Endodermal cell (in vitro differentiated cells): ENCODE measurements at regions not wholly inside any gene's neighbourhood (a gene's known extent, or its start where the extent isn't known, plus 50 kb on each side); places are given as distances from the start of the nearest gene placed in this dataset.

ENCODE experiments used
- DNase-seq: peaks from one replicate; pipeline ENCODE4 v3.0.0-alpha.2; 2017
- H3K27ac ChIP-seq: 2 replicates; pipeline ENCODE4 v1.5.1; 2013; ENCODE audit warnings: mild to moderate bottlenecking, low read depth, low read length, moderate library complexity
- H3K27me3 ChIP-seq: 2 replicates; pipeline ENCODE4 v1.6.1; 2013; ENCODE audit warnings: mild to moderate bottlenecking, low read length, moderate library complexity; ENCODE audit not compliant: insufficient read depth, control insufficient read depth, poor library complexity, severe bottlenecking
- H3K36me3 ChIP-seq: 2 replicates; pipeline ENCODE4 v1.7.0; 2013; ENCODE audit warnings: mild to moderate bottlenecking, low read length, moderate library complexity; ENCODE audit not compliant: control insufficient read depth, insufficient read depth
- H3K4me1 ChIP-seq: one replicate; pipeline ENCODE4 v1.7.0; 2013; ENCODE audit warnings: low read length; ENCODE audit not compliant: control insufficient read depth, insufficient read depth
- H3K4me3 ChIP-seq: 2 replicates; pipeline ENCODE4 v1.5.1; 2013; ENCODE audit warnings: mild to moderate bottlenecking, low read length, moderate library complexity
- H3K9ac ChIP-seq: 2 replicates; pipeline ENCODE4 v1.6.1; 2013; ENCODE audit warnings: mild to moderate bottlenecking, low read length, moderate library complexity; ENCODE audit not compliant: poor library complexity, severe bottlenecking; ENCODE audit errors: extremely low read depth
- H3K9me3 ChIP-seq: 2 replicates; pipeline ENCODE4 v1.6.1; 2013; ENCODE audit warnings: mild to moderate bottlenecking, low read length, moderate library complexity; ENCODE audit not compliant: control insufficient read depth
- H3K27ac Mint-ChIP-seq: 2 replicates; pipeline ENCODE4 v1.8.0; 2020; ENCODE audit warnings: mixed read lengths
- H3K27me3 Mint-ChIP-seq: 2 replicates; pipeline ENCODE4 v1.8.0; 2021; ENCODE audit warnings: mild to moderate bottlenecking, mixed read lengths; ENCODE audit not compliant: insufficient read depth
- H3K36me3 Mint-ChIP-seq: 2 replicates; pipeline ENCODE4 v1.8.0; 2020; ENCODE audit warnings: low read depth, mixed read lengths
- H3K4me1 Mint-ChIP-seq: 2 replicates; pipeline ENCODE4 v1.8.0; 2020; ENCODE audit warnings: mixed read lengths
- H3K4me3 Mint-ChIP-seq: 2 replicates; pipeline ENCODE4 v1.8.0; 2020; ENCODE audit warnings: mild to moderate bottlenecking, moderate library complexity, mixed read lengths
- H3K9me3 Mint-ChIP-seq: 2 replicates; pipeline ENCODE4 v1.8.0; 2020; ENCODE audit warnings: mild to moderate bottlenecking, mixed read lengths
- WGBS, 2 experiments: methylation state at CpG; one replicate each; pipeline versions ENCODE4 v1.1.5 to v1.1.7; 2013; ENCODE audit warnings: missing lambda C conversion rate in 2 of 2, mixed read lengths in 1 of 2; ENCODE audit not compliant: insufficient coverage in 1 of 2, insufficient read length in 1 of 2; 5-methylcytosine and 5-hydroxymethylcytosine counted together
- TF ChIP-seq, protein P1 (sequence below): fragments of 200-600 bp; sonication (generic); conservative IDR thresholded peaks from 2 replicates; pipeline ENCODE4 v1.5.0; 2021; ENCODE audit warnings: antibody characterized with exemption, mild to moderate bottlenecking

DNA sequence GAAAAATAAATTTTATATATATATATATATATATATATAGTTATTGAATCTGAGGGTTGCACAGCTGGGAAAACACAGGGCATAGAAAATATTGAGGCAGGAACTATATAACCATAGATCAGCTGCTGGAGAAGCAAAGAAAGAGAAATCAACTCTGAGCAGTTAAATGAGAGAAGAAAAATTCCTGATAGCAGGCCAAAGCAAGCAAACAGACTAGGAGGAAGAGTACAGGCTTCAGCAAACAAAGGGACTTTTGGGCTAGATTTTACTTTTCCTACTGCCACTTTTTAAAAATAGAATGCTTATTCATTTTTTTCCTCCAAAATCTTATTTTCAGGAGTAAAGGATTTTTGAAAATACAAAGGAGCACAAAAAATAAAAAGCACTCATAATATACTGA lies 216.0 kb upstream of the PRKD1 start:
- Histone ChIP-seq H3K27me3 (no peaks in the 10 kb centered on the region), H3K9ac (no peak overlapping the region), H3K4me1 (no peaks in the 10 kb centered on the region), H3K4me3 (no peak overlapping the region), H3K27ac (no peak overlapping the region), H3K36me3 (no peaks in the 10 kb centered on the region), H3K9me3 (peaks cover 31% of the 10 kb centered on the region)
- Mint-ChIP-seq H3K36me3 (peaks cover 3% of the 10 kb centered on the region), H3K27me3 (peaks cover 4% of the 10 kb centered on the region), H3K9me3 (peaks cover 23% of the 10 kb centered on the region), H3K4me1 (peaks cover 3% of the 10 kb centered on the region), H3K27ac (no peak overlapping the region), H3K4me3 (no peak overlapping the region)
- TF ChIP-seq, protein P1, sequence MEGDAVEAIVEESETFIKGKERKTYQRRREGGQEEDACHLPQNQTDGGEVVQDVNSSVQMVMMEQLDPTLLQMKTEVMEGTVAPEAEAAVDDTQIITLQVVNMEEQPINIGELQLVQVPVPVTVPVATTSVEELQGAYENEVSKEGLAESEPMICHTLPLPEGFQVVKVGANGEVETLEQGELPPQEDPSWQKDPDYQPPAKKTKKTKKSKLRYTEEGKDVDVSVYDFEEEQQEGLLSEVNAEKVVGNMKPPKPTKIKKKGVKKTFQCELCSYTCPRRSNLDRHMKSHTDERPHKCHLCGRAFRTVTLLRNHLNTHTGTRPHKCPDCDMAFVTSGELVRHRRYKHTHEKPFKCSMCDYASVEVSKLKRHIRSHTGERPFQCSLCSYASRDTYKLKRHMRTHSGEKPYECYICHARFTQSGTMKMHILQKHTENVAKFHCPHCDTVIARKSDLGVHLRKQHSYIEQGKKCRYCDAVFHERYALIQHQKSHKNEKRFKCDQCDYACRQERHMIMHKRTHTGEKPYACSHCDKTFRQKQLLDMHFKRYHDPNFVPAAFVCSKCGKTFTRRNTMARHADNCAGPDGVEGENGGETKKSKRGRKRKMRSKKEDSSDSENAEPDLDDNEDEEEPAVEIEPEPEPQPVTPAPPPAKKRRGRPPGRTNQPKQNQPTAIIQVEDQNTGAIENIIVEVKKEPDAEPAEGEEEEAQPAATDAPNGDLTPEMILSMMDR = no peak
- no peak for DNase-seq

DNA sequence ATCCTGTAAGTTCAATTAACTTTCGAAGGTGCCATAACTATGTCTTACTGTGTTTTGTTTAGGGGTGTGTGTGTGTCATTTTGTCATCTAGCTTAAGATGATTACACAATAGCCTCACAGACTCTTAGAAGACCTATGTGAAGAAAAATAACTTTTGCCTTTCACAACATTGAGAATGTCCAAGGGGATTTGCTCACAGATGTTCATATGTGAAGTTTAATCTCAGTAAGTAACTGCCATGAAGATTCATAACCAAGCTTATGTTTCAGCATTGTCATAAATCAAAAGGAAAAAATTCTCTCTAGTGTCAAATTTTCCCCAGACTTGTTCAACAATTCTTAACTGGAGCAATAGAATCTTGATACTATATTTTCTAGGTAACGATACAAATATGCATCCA lies 226.1 kb upstream of the PRKD1 start:
- peaks cover 11% of the 10 kb centered on the region for H3K27me3 Mint-ChIP-seq
- Histone ChIP-seq H3K4me3 (no peak overlapping the region), H3K36me3 (no peaks in the 10 kb centered on the region), H3K27ac (no peak overlapping the region), H3K9ac (no peak overlapping the region), H3K4me1 (peaks cover 2% of the 10 kb centered on the region), H3K27me3 (no peaks in the 10 kb centered on the region), H3K9me3 (no peaks in the 10 kb centered on the region)
- H3K36me3 Mint-ChIP-seq = no peaks in the 10 kb centered on the region
- peaks cover 18% of the 10 kb centered on the region for H3K4me1 Mint-ChIP-seq
- H3K4me3 Mint-ChIP-seq = no peak overlapping the region
- peaks cover 2% of the 10 kb centered on the region for H3K9me3 Mint-ChIP-seq
- TF ChIP-seq, protein P1 = no peak
- DNase-seq = no peak
- no peak overlapping the region for H3K27ac Mint-ChIP-seq
- WGBS, 2 experiments = 94% methylated on average over 1 of the region's 2 CpGs; no CpG with 5 or more reads in 1 of the 2 experiments

- no peak overlapping the region for H3K4me3 Mint-ChIP-seq
- H3K36me3 ChIP-seq = no peaks in the 10 kb centered on the region
- peaks cover 2% of the 10 kb centered on the region for H3K4me1 ChIP-seq
- DNase-seq = no peak
- no peak overlapping the region for H3K27ac ChIP-seq
- no peak overlapping the region for H3K9ac ChIP-seq
- H3K9me3 Mint-ChIP-seq = no peaks in the 10 kb centered on the region
- peaks cover 11% of the 10 kb centered on the region for H3K27me3 Mint-ChIP-seq
- H3K27me3 ChIP-seq = no peaks in the 10 kb centered on the region
- H3K4me1 Mint-ChIP-seq = peaks cover 19% of the 10 kb centered on the region
- H3K4me3 ChIP-seq = no peak overlapping the region
- H3K27ac Mint-ChIP-seq = peak overlapping the region; percentile 5
- no peaks in the 10 kb centered on the region for H3K9me3 ChIP-seq
- 87 to 89% methylated on average over 2 to 9 of the region's 9 CpGs for WGBS, 2 experiments
- TF ChIP-seq, protein P1 = no peak
- no peaks in the 10 kb centered on the region for H3K36me3 Mint-ChIP-seq
Observed at GRCh38 chr14:30156571-30156970, 228.9 kb upstream of the PRKD1 start.
